ENCODE measurements at regions not wholly inside any gene's neighbourhood (a gene's known extent, or its start where the extent isn't known, plus 50 kb on each side); places are given as distances from the start of the nearest gene placed in this dataset.

- Histone ChIP-seq H2AFZ (ENCODE audit: low read length) (no peak overlapping the region), H3K9me3 (ENCODE audit: low read length) (peaks cover 38% of the 10 kb centered on the region), H4K20me1 (ENCODE audit: insufficient read depth, low read length) (no peaks in the 10 kb centered on the region), H3K27ac (ENCODE audit: extremely low read length, insufficient read depth, low read length) (no peak overlapping the region), H3K4me1 (ENCODE audit: insufficient read depth, low read length) (no peaks in the 10 kb centered on the region), H3K27me3 (ENCODE audit: control insufficient read depth in 1 of 2, insufficient read depth in 2 of 2, low read length in 2 of 2) (no peaks in the 10 kb centered on the region), H3K9ac (ENCODE audit: insufficient read depth, low read depth, low read length) (no peak overlapping the region), H3K79me2 (ENCODE audit: insufficient read depth, low read length) (no peaks in the 10 kb centered on the region), H3K36me3 (replicated peaks in 1 of 2; ENCODE audit: control insufficient read depth in 1 of 2, insufficient read depth in 2 of 2, low read length in 2 of 2) (no peaks in the 10 kb centered on the region), H3K4me2 (ENCODE audit: low read depth, low read length) (no peak overlapping the region), H3K4me3 (replicated peaks in 1 of 3; ENCODE audit: insufficient read depth in 1 of 3, low read depth in 2 of 3, low read length in 3 of 3) (no peak overlapping the region)
- no peak for DNase-seq (ENCODE audit: low spot score)
- TF ChIP-seq YEATS4 (CRISPR knock-in tag; IDR thresholded peaks at IDR 0.05; ENCODE audit: borderline replicate concordance), result no peak
- TF ChIP-seq ZZZ3 (CRISPR knock-in tag; IDR thresholded peaks at IDR 0.05; ENCODE audit: borderline replicate concordance), result no peak
- no peak for TF ChIP-seq SRSF1 (optimal IDR thresholded peaks at IDR 0.05; ENCODE audit: low read depth, low read length)
- TF ChIP-seq PLSCR1 (CRISPR knock-in tag; IDR thresholded peaks at IDR 0.05; ENCODE audit: borderline replicate concordance), result no peak
- WGBS (ENCODE audit: low lambda C conversion rate), result 0% methylated on average over 1 of the region's 1 CpG
- POLR2A ChIA-PET, result no interaction called here
- CTCF ChIA-PET (ENCODE audit: low intra/inter-chr PET ratio, low total read pairs), result no interaction called here
- no peak for FAIRE-seq
- in situ Hi-C loops (cut with HindIII; ENCODE audit: extremely low pct_ligation_motif_present, low pct_unique_long_range_greater_than_20kb) (no loop called here), intact Hi-C loops (cut with micrococcal nuclease; ENCODE audit: unreplicated experiment) (no loop called here)
- no peak for ATAC-seq
- BruUV-seq (replicated peaks), result no TSS peak
Observed at GRCh38 chr14:43119672-43120071, 1387.4 kb downstream of the FSCB start.

- H3K36me3 ChIP-seq (replicated peaks in 1 of 2; ENCODE audit: control insufficient read depth in 1 of 2, insufficient read depth in 2 of 2, low read length in 2 of 2), result no peaks in the 10 kb centered on the region
- FAIRE-seq (no peak), ATAC-seq (no peak), DNase-seq (ENCODE audit: low spot score) (no peak)
- intact Hi-C loops (cut with micrococcal nuclease; ENCODE audit: unreplicated experiment), result no loop called here
- WGBS (ENCODE audit: low lambda C conversion rate), result 3% methylated on average over 3 of the region's 3 CpGs
- no peaks in the 10 kb centered on the region for H3K4me1 ChIP-seq (ENCODE audit: insufficient read depth, low read length)
- BruUV-seq (replicated peaks), result no TSS peak
- no peak overlapping the region for H2AFZ ChIP-seq (ENCODE audit: low read length)
- H4K20me1 ChIP-seq (ENCODE audit: insufficient read depth, low read length), result no peaks in the 10 kb centered on the region
- no peaks in the 10 kb centered on the region for H3K27me3 ChIP-seq (ENCODE audit: control insufficient read depth in 1 of 2, insufficient read depth in 2 of 2, low read length in 2 of 2)
- no peak overlapping the region for H3K9ac ChIP-seq (ENCODE audit: insufficient read depth, low read depth, low read length)
- peaks cover 36% of the 10 kb centered on the region for H3K9me3 ChIP-seq (ENCODE audit: low read length)
- CTCF ChIA-PET (ENCODE audit: low intra/inter-chr PET ratio, low total read pairs), result no interaction called here
- H3K79me2 ChIP-seq (ENCODE audit: insufficient read depth, low read length), result no peaks in the 10 kb centered on the region
- no peak overlapping the region for H3K4me2 ChIP-seq (ENCODE audit: low read depth, low read length)
- H3K27ac ChIP-seq (ENCODE audit: extremely low read length, insufficient read depth, low read length), result no peak overlapping the region
- H3K4me3 ChIP-seq (replicated peaks in 1 of 3; ENCODE audit: insufficient read depth in 1 of 3, low read depth in 2 of 3, low read length in 3 of 3), result no peak overlapping the region
- in situ Hi-C loops (cut with HindIII; ENCODE audit: extremely low pct_ligation_motif_present, low pct_unique_long_range_greater_than_20kb), result no loop called here
- POLR2A ChIA-PET, result no interaction called here
- TF ChIP-seq PAF1 (CRISPR knock-in tag; IDR thresholded peaks at IDR 0.05), result no peak
- no peak for TF ChIP-seq ZBTB39 (CRISPR knock-in tag; IDR thresholded peaks at IDR 0.05)
- TF ChIP-seq PATZ1 (CRISPR knock-in tag; IDR thresholded peaks at IDR 0.05), result no peak
- no peak for TF ChIP-seq MAFF (IDR thresholded peaks at IDR 0.05; ENCODE audit: low read depth, low read length)
- no peak for TF ChIP-seq ZNF350 (CRISPR knock-in tag; IDR thresholded peaks at IDR 0.05; ENCODE audit: borderline replicate concordance, low read depth)
Observed at GRCh38 chr14:43116341-43116740, 1390.7 kb downstream of the FSCB start.
